PC-3 (cell line): ENCODE measurements at regions not wholly inside any gene's neighbourhood (a gene's known extent, or its start where the extent isn't known, plus 50 kb on each side); places are given as distances from the start of the nearest gene placed in this dataset.

Source experiments
- ATAC-seq: fragments of 200-7000 bp; cut with Tn5 transposase; 2 replicates; pipeline ENCODE4 v1.9.1; 2020; ENCODE audit warnings: mild to moderate bottlenecking, moderate library complexity
- BruUV-seq: library from RNA; stranded (reverse); fragments of 400-500 nt; replicated peaks from 2 replicates; lab custom pipeline; 2021; lab: Mats Ljungman, UMichigan
- CTCF ChIA-PET: fragments of 300-600 bp; sonication (Branson Sonifier 250); formaldehyde crosslinking; loops from one replicate; lab custom pipeline; 2022; ENCODE audit warnings: antibody characterized with exemption; lab: Charles Lee
- POLR2A ChIA-PET: fragments of 300-600 bp; sonication (Branson Sonifier 250); formaldehyde crosslinking; loops from one replicate; lab custom pipeline; 2022; ENCODE audit warnings: antibody characterized with exemption; ENCODE audit not compliant: unreplicated experiment; lab: Charles Lee
- DNase-seq: peaks from one replicate; pipeline ENCODE4 v3.0.0-alpha.2; 2015
- H2AFZ ChIP-seq: fragments of 300-600 bp; sonication (generic); 2 replicates; pipeline ENCODE4 v1.6.0; 2016; ENCODE audit warnings: antibody characterized with exemption, low read length
- H3F3A ChIP-seq: fragments of 300-600 bp; sonication (generic); one replicate; pipeline ENCODE4 v1.6.0; 2017; ENCODE audit warnings: antibody characterized with exemption, low read length, control low read depth, mild to moderate bottlenecking; ENCODE audit not compliant: unreplicated experiment
- H3K27ac ChIP-seq: fragments of 300-600 bp; sonication (generic); 2 replicates; pipeline ENCODE4 v1.5.1; 2016; ENCODE audit warnings: mild to moderate bottlenecking, low read length
- H3K27me3 ChIP-seq: fragments of 300-600 bp; sonication (generic); 2 replicates; pipeline ENCODE4 v1.6.1; 2016; ENCODE audit warnings: low read length, mixed read lengths
- H3K36me3 ChIP-seq: fragments of 300-600 bp; sonication (generic); 2 replicates; pipeline ENCODE4 v1.6.1; 2016; ENCODE audit warnings: low read depth, mixed run types, low read length, mixed read lengths
- H3K4me1 ChIP-seq: fragments of 300-600 bp; sonication (generic); 2 replicates; pipeline ENCODE4 v1.5.1; 2016; ENCODE audit warnings: low read length; ENCODE audit not compliant: insufficient read depth
- H3K4me2 ChIP-seq: fragments of 300-600 bp; sonication (generic); 2 replicates; pipeline ENCODE4 v1.6.0; 2016; ENCODE audit warnings: low read length
- H3K4me3 ChIP-seq: fragments of 300-600 bp; sonication (generic); 2 replicates; pipeline ENCODE4 v1.5.1; 2016; ENCODE audit warnings: mild to moderate bottlenecking, low read length, mixed read lengths
- H3K79me2 ChIP-seq: fragments of 300-600 bp; sonication (generic); 2 replicates; pipeline ENCODE4 v1.6.1; 2017; ENCODE audit warnings: low read length, mixed read lengths
- H3K9ac ChIP-seq: fragments of 300-600 bp; sonication (generic); 2 replicates; pipeline ENCODE4 v1.6.0; 2016; ENCODE audit warnings: mild to moderate bottlenecking, low read length
- H3K9me2 ChIP-seq: fragments of 300-600 bp; sonication (generic); replicated peaks from 2 replicates; pipeline ENCODE4 v1.6.1; 2016; ENCODE audit warnings: mixed run types, low read length, mixed read lengths
- H3K9me3 ChIP-seq: fragments of 300-600 bp; sonication (generic); 2 replicates; pipeline ENCODE4 v1.6.1; 2016; ENCODE audit warnings: low read length, mixed read lengths
- H4K20me1 ChIP-seq: fragments of 300-600 bp; sonication (generic); 2 replicates; pipeline ENCODE4 v1.6.1; 2016; ENCODE audit warnings: low read length, mixed read lengths
- EZH2 ChIP-seq: fragments of 300-600 bp; sonication (generic); IDR thresholded peaks from one replicate; pipeline ENCODE4 v1.6.1; 2017; ENCODE audit warnings: antibody characterized with exemption, mild to moderate bottlenecking, low read length; ENCODE audit not compliant: unreplicated experiment
- EZH2phosphoT487 ChIP-seq: fragments of 300-600 bp; sonication (generic); IDR thresholded peaks from 2 replicates; pipeline ENCODE4 v1.6.1; 2018; ENCODE audit warnings: mild to moderate bottlenecking, antibody characterized with exemption, low read length, borderline replicate concordance
- intact Hi-C: fragments of 100-400 bp; cut with micrococcal nuclease; formaldehyde crosslinking; loops from 2 replicates; pipeline ENCODE4 v1.9.0; 2023
- TF ChIP-seq, protein P1 (sequence below): fragments of 300-600 bp; sonication (generic); conservative IDR thresholded peaks from 2 replicates; pipeline ENCODE4 v1.5.1; 2017; ENCODE audit warnings: antibody characterized with exemption, low read depth, mild to moderate bottlenecking, low read length

DNA sequence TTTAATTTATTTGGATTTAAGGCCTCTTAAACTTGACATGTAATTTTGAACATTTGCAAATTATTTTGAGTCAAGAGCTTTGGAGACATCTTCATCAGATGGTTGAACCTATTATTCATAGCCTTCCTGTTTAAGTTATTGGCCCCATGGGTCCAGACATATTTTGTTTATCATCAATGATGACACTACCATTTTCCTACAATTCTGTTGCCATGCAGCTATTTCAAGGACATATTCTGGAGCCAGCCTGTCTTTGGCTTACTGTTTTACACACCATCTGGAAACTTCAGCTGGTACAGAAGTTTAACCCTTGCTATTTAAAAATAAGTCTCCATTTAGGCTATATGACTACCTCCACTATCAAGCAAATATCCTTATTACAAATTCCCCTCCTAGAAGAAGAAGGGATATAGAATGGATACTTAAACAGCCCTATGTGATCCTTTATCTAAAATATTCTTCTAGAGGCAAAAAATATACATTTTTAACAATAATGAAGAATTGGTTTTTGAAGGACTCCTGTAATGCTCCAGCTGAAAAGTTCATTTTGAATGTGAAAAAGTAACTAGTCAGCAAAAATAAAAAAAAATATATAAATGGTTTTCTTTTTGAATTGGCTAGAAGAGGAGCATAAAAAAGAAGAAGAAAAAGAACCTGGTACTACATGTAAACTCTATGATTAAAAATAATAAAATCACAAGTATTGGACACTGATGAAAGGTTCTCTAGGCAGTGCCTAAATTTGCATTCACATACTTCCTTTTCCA, 544.0 kb upstream of the HS3ST5 start:
- H3K27me3 ChIP-seq: no peaks in the 10 kb centered on the region
- no peak overlapping the region for H3K4me2 ChIP-seq
- no TSS peak for BruUV-seq
- ATAC-seq (no peak), DNase-seq (no peak)
- no peaks in the 10 kb centered on the region for H3K9me2 ChIP-seq
- H3K27ac ChIP-seq: no peak overlapping the region
- no peak overlapping the region for H3K9ac ChIP-seq
- POLR2A ChIA-PET: no interaction called here
- CTCF ChIA-PET: no interaction called here
- no peaks in the 10 kb centered on the region for H3K9me3 ChIP-seq
- TF ChIP-seq EZH2 (no peak), EZH2phosphoT487 (no peak)
- TF ChIP-seq, protein P1, sequence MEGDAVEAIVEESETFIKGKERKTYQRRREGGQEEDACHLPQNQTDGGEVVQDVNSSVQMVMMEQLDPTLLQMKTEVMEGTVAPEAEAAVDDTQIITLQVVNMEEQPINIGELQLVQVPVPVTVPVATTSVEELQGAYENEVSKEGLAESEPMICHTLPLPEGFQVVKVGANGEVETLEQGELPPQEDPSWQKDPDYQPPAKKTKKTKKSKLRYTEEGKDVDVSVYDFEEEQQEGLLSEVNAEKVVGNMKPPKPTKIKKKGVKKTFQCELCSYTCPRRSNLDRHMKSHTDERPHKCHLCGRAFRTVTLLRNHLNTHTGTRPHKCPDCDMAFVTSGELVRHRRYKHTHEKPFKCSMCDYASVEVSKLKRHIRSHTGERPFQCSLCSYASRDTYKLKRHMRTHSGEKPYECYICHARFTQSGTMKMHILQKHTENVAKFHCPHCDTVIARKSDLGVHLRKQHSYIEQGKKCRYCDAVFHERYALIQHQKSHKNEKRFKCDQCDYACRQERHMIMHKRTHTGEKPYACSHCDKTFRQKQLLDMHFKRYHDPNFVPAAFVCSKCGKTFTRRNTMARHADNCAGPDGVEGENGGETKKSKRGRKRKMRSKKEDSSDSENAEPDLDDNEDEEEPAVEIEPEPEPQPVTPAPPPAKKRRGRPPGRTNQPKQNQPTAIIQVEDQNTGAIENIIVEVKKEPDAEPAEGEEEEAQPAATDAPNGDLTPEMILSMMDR: no peak
- intact Hi-C loops: no loop called here
- no peak overlapping the region for H2AFZ ChIP-seq
- H3K79me2 ChIP-seq: no peaks in the 10 kb centered on the region
- no peaks in the 10 kb centered on the region for H4K20me1 ChIP-seq
- H3K4me3 ChIP-seq: no peak overlapping the region
- no peaks in the 10 kb centered on the region for H3K36me3 ChIP-seq
- H3F3A ChIP-seq: no peaks in the 10 kb centered on the region
- H3K4me1 ChIP-seq: no peaks in the 10 kb centered on the region

DNA sequence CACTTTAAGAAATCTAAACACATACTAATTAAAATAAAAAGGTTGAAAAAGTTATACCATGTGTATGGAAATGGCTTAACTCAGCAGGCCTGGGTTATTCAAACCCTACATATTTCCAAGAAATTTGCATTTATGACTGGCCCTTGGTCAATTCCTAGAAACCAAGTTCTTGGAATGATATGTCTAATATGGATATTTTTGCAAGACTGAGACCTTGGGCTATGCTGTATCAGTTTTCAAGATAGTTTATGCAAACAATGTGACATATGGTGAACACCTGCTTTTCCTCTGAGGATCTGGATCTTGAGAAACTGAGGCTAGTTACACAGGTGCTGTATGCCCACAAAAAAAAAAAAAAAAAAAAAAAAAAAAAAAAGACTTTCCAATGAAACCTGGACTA, 536.9 kb upstream of the HS3ST5 start:
- ChIA-PET CTCF (no interaction called here), POLR2A (no interaction called here)
- H3K27ac ChIP-seq: no peak overlapping the region
- ATAC-seq: no peak
- TF ChIP-seq EZH2: no peak
- no peak for TF ChIP-seq EZH2phosphoT487
- TF ChIP-seq, protein P1: no peak
- intact Hi-C loops: no loop called here
- no peaks in the 10 kb centered on the region for H3F3A ChIP-seq
- no peak overlapping the region for H3K9ac ChIP-seq
- BruUV-seq: no TSS peak
- no peaks in the 10 kb centered on the region for H3K36me3 ChIP-seq
- H3K4me2 ChIP-seq: no peak overlapping the region
- DNase-seq: no peak
- no peaks in the 10 kb centered on the region for H3K79me2 ChIP-seq
- no peak overlapping the region for H2AFZ ChIP-seq
- H3K4me1 ChIP-seq: no peaks in the 10 kb centered on the region
- no peaks in the 10 kb centered on the region for H3K27me3 ChIP-seq
- H3K9me2 ChIP-seq: no peaks in the 10 kb centered on the region
- no peaks in the 10 kb centered on the region for H4K20me1 ChIP-seq
- no peaks in the 10 kb centered on the region for H3K9me3 ChIP-seq
- H3K4me3 ChIP-seq: no peak overlapping the region

DNA sequence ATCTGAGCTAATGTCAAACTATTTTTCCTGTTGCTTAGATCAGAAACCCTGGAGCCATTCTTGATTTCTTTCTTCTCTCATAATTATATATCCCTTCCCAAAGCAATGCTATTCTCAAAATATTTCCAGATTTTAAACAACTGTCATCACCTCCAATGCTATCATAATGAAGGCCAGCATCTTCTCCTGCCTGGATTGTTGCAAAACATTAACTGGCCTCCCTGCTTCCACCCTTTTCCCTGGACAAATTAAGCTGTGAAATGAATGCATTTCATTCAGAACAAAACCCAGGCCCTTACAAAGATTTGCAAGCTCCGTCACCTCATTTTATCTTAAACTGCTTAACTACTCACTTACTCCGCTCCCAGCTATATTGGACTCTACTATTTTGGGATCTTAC, 535.3 kb upstream of the HS3ST5 start:
- ChIA-PET POLR2A (no interaction called here), CTCF (no interaction called here)
- no peaks in the 10 kb centered on the region for H3K9me3 ChIP-seq
- TF ChIP-seq, protein P1: no peak
- no peak for TF ChIP-seq EZH2phosphoT487
- no peak for TF ChIP-seq EZH2
- H3K9ac ChIP-seq: no peak overlapping the region
- DNase-seq (no peak), ATAC-seq (no peak)
- H3K4me1 ChIP-seq: no peaks in the 10 kb centered on the region
- no peaks in the 10 kb centered on the region for H3F3A ChIP-seq
- no peak overlapping the region for H3K4me3 ChIP-seq
- no peak overlapping the region for H2AFZ ChIP-seq
- no peaks in the 10 kb centered on the region for H3K27me3 ChIP-seq
- no TSS peak for BruUV-seq
- no peaks in the 10 kb centered on the region for H4K20me1 ChIP-seq
- no peaks in the 10 kb centered on the region for H3K9me2 ChIP-seq
- no peak overlapping the region for H3K4me2 ChIP-seq
- intact Hi-C loops: no loop called here
- H3K27ac ChIP-seq: no peak overlapping the region
- H3K79me2 ChIP-seq: no peaks in the 10 kb centered on the region
- H3K36me3 ChIP-seq: no peaks in the 10 kb centered on the region
